NCI-H446 (cell line): ENCODE measurements at regions not wholly inside any gene's neighbourhood (a gene's known extent, or its start where the extent isn't known, plus 50 kb on each side); places are given as distances from the start of the nearest gene placed in this dataset.

Experiments
- DNase-seq, 2 experiments: peaks; one replicate each; lab custom pipeline; 2025; lab: John Stamatoyannopoulos, UW

- no peak for DNase-seq
Measured at GRCh38 chr3:124576565-124577493, 153.4 kb upstream of the UMPS start.

GRCh38 chr3:124577494-124578167, 152.6 kb upstream of the UMPS start:
- no peak for DNase-seq

GRCh38 chr3:124579641-124580040, 150.6 kb upstream of the UMPS start:
- no peak for DNase-seq

GRCh38 chr3:124582196-124582595, 148.1 kb upstream of the UMPS start:
- DNase-seq, result no peak

- DNase-seq, result no peak
Measured at GRCh38 chr3:124582621-124583395, 147.4 kb upstream of the UMPS start.

GRCh38 chr3:124584245-124584551, 146.1 kb upstream of the UMPS start:
- no peak for DNase-seq

- DNase-seq, result no peak
Measured at GRCh38 chr3:124584552-124585391, 145.5 kb upstream of the UMPS start.

- no peak for DNase-seq
Measured at GRCh38 chr3:124586126-124587052, 143.9 kb upstream of the UMPS start.

- DNase-seq, result no peak
Measured at GRCh38 chr3:124587053-124587408, 143.2 kb upstream of the UMPS start.

- DNase-seq, result no peak
Measured at GRCh38 chr3:124588036-124588435, 142.2 kb upstream of the UMPS start.

- no peak for DNase-seq
Measured at GRCh38 chr3:124588794-124589193, 141.5 kb upstream of the UMPS start.

- no peak for DNase-seq
Measured at GRCh38 chr3:124591699-124592098, 138.6 kb upstream of the UMPS start.

GRCh38 chr3:124592658-124593441, 137.4 kb upstream of the UMPS start:
- no peak for DNase-seq

- DNase-seq, result no peak
Measured at GRCh38 chr3:124593442-124593829, 136.8 kb upstream of the UMPS start.

- no peak for DNase-seq
Measured at GRCh38 chr3:124594581-124594980, 135.7 kb upstream of the UMPS start.

- DNase-seq, result no peak
Measured at GRCh38 chr3:124597273-124597672, 133.0 kb upstream of the UMPS start.

- DNase-seq, result no peak
Measured at GRCh38 chr3:124597979-124598378, 132.3 kb upstream of the UMPS start.

- no peak for DNase-seq
Measured at GRCh38 chr3:124599147-124599765, 131.0 kb upstream of the UMPS start.
